K562 (cell line): ENCODE measurements at regions not wholly inside any gene's neighbourhood (a gene's known extent, or its start where the extent isn't known, plus 50 kb on each side); places are given as distances from the start of the nearest gene placed in this dataset.

Source experiments
- ATAC-seq: fragments of 200-7000 bp; cut with Tn5 transposase; 3 replicates; pipeline ENCODE4 v1.9.1; 2020; ENCODE audit warnings: moderate library complexity
- BruUV-seq: library from RNA; stranded (reverse); fragments of 400-500 nt; replicated peaks from 2 replicates; lab custom pipeline; 2021; lab: Mats Ljungman, UMichigan
- CTCF ChIA-PET: fragments of 300-600 bp; formaldehyde crosslinking; extraction: SDS; loops from one replicate; lab custom pipeline; 2021; ENCODE audit warnings: low intra/inter-chr PET ratio; lab: Yijun Ruan, JAX
- POLR2A ChIA-PET: fragments of 300-600, 350-650 bp; sonication (Branson Sonifier 250); formaldehyde crosslinking; extraction: SDS; loops from one replicate; lab custom pipeline; 2021; ENCODE audit warnings: antibody characterized with exemption, inconsistent platforms; lab: Yijun Ruan, JAX
- DNase-seq, 4 experiments: peaks; one replicate each; pipeline versions ENCODE4 v3.0.0 to v3.0.0-alpha.2; 2011 to 2018; ENCODE audit warnings: low spot score in 3 of 4, mixed read lengths in 3 of 4; ENCODE audit errors: extremely low read depth in 1 of 4
- FAIRE-seq: peaks from 2 replicates; lab custom pipeline; 2011; peaks lifted over from hg19 to GRCh38; lab: Jason Lieb, UNC
- H2AFZ ChIP-seq: 2 replicates; pipeline ENCODE4 v1.6.0; 2011; ENCODE audit warnings: low read depth, low read length, control low read depth, inconsistent platforms
- H3K27ac ChIP-seq: fragments of 200-600 bp; 3 replicates; pipeline ENCODE4 v1.8.0; 2011; ENCODE audit warnings: low read depth, mild to moderate bottlenecking, control low read depth, inconsistent platforms, low read length, moderate library complexity, mixed read lengths; ENCODE audit errors: extremely low read depth
- H3K27me3 ChIP-seq, 2 experiments: fragments of 300-600 bp in 1 of 2; 2 replicates in 1 of 2; 3 replicates in 1 of 2; pipeline versions ENCODE4 v1.6.0 to v1.8.0; 2011; ENCODE audit warnings: inconsistent platforms in 2 of 2, low read length in 2 of 2, mild to moderate bottlenecking in 1 of 2, mixed read lengths in 1 of 2, moderate library complexity in 1 of 2; ENCODE audit not compliant: control insufficient read depth in 2 of 2, insufficient read depth in 2 of 2
- H3K36me3 ChIP-seq: fragments of 300-600 bp; 3 replicates; pipeline ENCODE4 v1.8.0; 2011; ENCODE audit warnings: mild to moderate bottlenecking, low read length, inconsistent platforms; ENCODE audit not compliant: control insufficient read depth, insufficient read depth
- H3K4me1 ChIP-seq, 2 experiments: fragments of 200-600 bp in 1 of 2; replicated peaks in 1 of 2; 2 replicates in 1 of 2; 3 replicates in 1 of 2; pipeline versions ENCODE4 v1.5.1 to v1.8.0; 2011; ENCODE audit warnings: inconsistent platforms in 2 of 2, low read length in 2 of 2, mild to moderate bottlenecking in 1 of 2, mixed read lengths in 1 of 2, moderate library complexity in 1 of 2; ENCODE audit not compliant: control insufficient read depth in 2 of 2, insufficient read depth in 2 of 2
- H3K4me2 ChIP-seq: 2 replicates; pipeline ENCODE4 v1.6.1; 2011; ENCODE audit warnings: low read length, control low read depth, inconsistent platforms, mixed read lengths; ENCODE audit not compliant: insufficient read depth
- H3K4me3 ChIP-seq: fragments of 200-600 bp; sonication (generic), shearing (Covaris generic); 2 replicates; pipeline ENCODE4 v1.5.1; 2016; ENCODE audit warnings: control low read depth, inconsistent platforms
- H3K79me2 ChIP-seq: fragments of 200-600 bp; 3 replicates; pipeline ENCODE4 v1.8.0; 2011; ENCODE audit warnings: low read length, inconsistent platforms; ENCODE audit not compliant: control insufficient read depth, insufficient read depth
- H3K9ac ChIP-seq, 2 experiments: 2 replicates each; pipeline versions ENCODE4 v1.6.0 to v1.6.1; 2011; ENCODE audit warnings: low read depth in 2 of 2, low read length in 2 of 2, control low read depth in 1 of 2, inconsistent platforms in 1 of 2, mild to moderate bottlenecking in 1 of 2, mixed read lengths in 1 of 2; ENCODE audit not compliant: insufficient read depth in 1 of 2
- H3K9me1 ChIP-seq: one replicate; pipeline ENCODE4 v1.6.0; 2011; ENCODE audit warnings: inconsistent platforms, mild to moderate bottlenecking, low read length, moderate library complexity; ENCODE audit not compliant: control insufficient read depth, insufficient read depth
- H3K9me3 ChIP-seq: replicated peaks from 2 replicates; pipeline ENCODE4 v1.5.1; 2011; ENCODE audit warnings: low read depth, low read length, inconsistent platforms; ENCODE audit not compliant: control insufficient read depth, insufficient read depth
- H4K20me1 ChIP-seq: replicated peaks from 2 replicates; pipeline ENCODE4 v1.6.1; 2011; ENCODE audit warnings: low read length, inconsistent platforms, mixed read lengths; ENCODE audit not compliant: control insufficient read depth, insufficient read depth
- CBX8 ChIP-seq: fragments of 200-600 bp; sonication (generic); IDR thresholded peaks from 2 replicates; pipeline ENCODE4 v1.6.1; 2012; ENCODE audit warnings: borderline replicate concordance, mixed run types, low read depth, mild to moderate bottlenecking, moderate library complexity, mixed read lengths, low read length, control low read depth, inconsistent platforms; ENCODE audit not compliant: poor library complexity, severe bottlenecking; ENCODE audit errors: extremely low read depth
- CREBBP ChIP-seq: IDR thresholded peaks from one replicate; pipeline ENCODE4 v1.6.1; 2012; ENCODE audit warnings: low read depth, mild to moderate bottlenecking, control low read depth, inconsistent platforms, low read length
- CSDE1 ChIP-seq, 2 experiments: fragments of 450-650 bp; IDR thresholded peaks; 2 replicates each; pipeline ENCODE4 v1.6.1; 2016; ENCODE audit warnings: mild to moderate bottlenecking in 1 of 2
- FOXK1 ChIP-seq: sonication (generic); formaldehyde crosslinking; IDR thresholded peaks from 2 replicates; pipeline ENCODE4 v1.8.0; 2022; ENCODE audit warnings: missing genetic modification reagents, mild to moderate bottlenecking, borderline replicate concordance
- HLTF ChIP-seq: fragments of 450-650 bp; IDR thresholded peaks from 2 replicates; pipeline ENCODE4 v1.6.1; 2016
- HNRNPUL1 ChIP-seq: fragments of 200-400 bp; formaldehyde crosslinking; IDR thresholded peaks from 2 replicates; pipeline ENCODE4 v1.6.1; 2017; ENCODE audit warnings: low read length
- JUND ChIP-seq, 2 experiments: IDR thresholded peaks; 2 replicates in 1 of 2; 3 replicates in 1 of 2; pipeline ENCODE4 v1.6.1; 2011; ENCODE audit warnings: borderline replicate concordance in 2 of 2, low read depth in 2 of 2, low read length in 2 of 2, improper control_type of control experiment in 1 of 2, missing biosample characterization in 1 of 2, missing genetic modification characterization in 1 of 2, missing genetic modification reagents in 1 of 2
- KLF13 ChIP-seq: fragments of 450-650 bp; IDR thresholded peaks from 2 replicates; pipeline ENCODE4 v1.6.1; 2016; ENCODE audit warnings: missing genetic modification characterization, low read depth, mild to moderate bottlenecking, missing compliant biosample characterization, moderate library complexity, borderline replicate concordance
- MECOM ChIP-seq: fragments of 250-450 bp; sonication (Bioruptor Pico); IDR thresholded peaks from 2 replicates; pipeline ENCODE4 v1.8.0; 2022; ENCODE audit warnings: inconsistent platforms
- PHF8 ChIP-seq: fragments of 200-600 bp; sonication (generic); IDR thresholded peaks from 2 replicates; pipeline ENCODE4 v1.6.1; 2012; ENCODE audit warnings: mixed run types, mild to moderate bottlenecking, inconsistent platforms, low read length, moderate library complexity, borderline replicate concordance
- PTBP1 ChIP-seq: fragments of 200-400 bp; formaldehyde crosslinking; IDR thresholded peaks from 2 replicates; pipeline ENCODE4 v1.6.1; 2017; ENCODE audit warnings: low read depth, low read length
- SRSF1 ChIP-seq: fragments of 200-400 bp; formaldehyde crosslinking; IDR thresholded peaks from 2 replicates; pipeline ENCODE4 v1.6.1; 2017; ENCODE audit warnings: mild to moderate bottlenecking, low read depth, low read length, moderate library complexity
- TRIM28 ChIP-seq: fragments of 450-650 bp; IDR thresholded peaks from 2 replicates; pipeline ENCODE4 v1.6.1; 2017
- ZBTB2 ChIP-seq: fragments of 450-650 bp; IDR thresholded peaks from 2 replicates; pipeline ENCODE4 v1.6.1; 2016; ENCODE audit warnings: antibody characterized with exemption
- ZMIZ1 ChIP-seq, 2 experiments: fragments of 150-350 bp in 1 of 2; IDR thresholded peaks; 2 replicates each; pipeline ENCODE4 v1.6.1; 2012 to 2016; ENCODE audit warnings: low read depth in 2 of 2, low read length in 2 of 2, mild to moderate bottlenecking in 1 of 2, moderate library complexity in 1 of 2
- ZNF12 ChIP-seq: sonication (generic); formaldehyde crosslinking; IDR thresholded peaks from 2 replicates; pipeline ENCODE4 v1.4.0; 2020; ENCODE audit warnings: mild to moderate bottlenecking, missing genetic modification reagents
- ZNF146 ChIP-seq: IDR thresholded peaks from one replicate; pipeline ENCODE4 v1.6.1; 2018; ENCODE audit warnings: missing compliant biosample characterization; ENCODE audit not compliant: unreplicated experiment
- ZNF175 ChIP-seq: fragments of 200-800 bp; sonication (Bioruptor generic); IDR thresholded peaks from 2 replicates; pipeline ENCODE4 v1.6.1; 2016; ENCODE audit warnings: low read depth, mild to moderate bottlenecking, missing genetic modification characterization, missing compliant biosample characterization
- ZNF76 ChIP-seq: fragments of 250-450 bp; sonication (Bioruptor Pico); IDR thresholded peaks from 2 replicates; pipeline ENCODE4 v1.4.0; 2020; ENCODE audit warnings: mild to moderate bottlenecking, moderate library complexity, borderline replicate concordance
- WGBS: fragments of 100-300 bp; shearing (Covaris generic); methylation state at CpG from one replicate; pipeline ENCODE4 v1.1.6; 2016; ENCODE audit warnings: low coverage, mixed read lengths; ENCODE audit not compliant: insufficient coverage; ENCODE audit errors: missing lambda C conversion rate; 5-methylcytosine and 5-hydroxymethylcytosine counted together
- in situ Hi-C: fragments of 300-500 bp; cut with MboI; formaldehyde crosslinking; loops from 4 replicates; pipeline ENCODE4 v1.15.0; 2018; ENCODE audit warnings: inconsistent platforms, mixed read lengths
- intact Hi-C: fragments of 100-400 bp; cut with micrococcal nuclease; formaldehyde crosslinking; loops from 2 replicates; pipeline ENCODE4 v1.14.2; 2022

DNA sequence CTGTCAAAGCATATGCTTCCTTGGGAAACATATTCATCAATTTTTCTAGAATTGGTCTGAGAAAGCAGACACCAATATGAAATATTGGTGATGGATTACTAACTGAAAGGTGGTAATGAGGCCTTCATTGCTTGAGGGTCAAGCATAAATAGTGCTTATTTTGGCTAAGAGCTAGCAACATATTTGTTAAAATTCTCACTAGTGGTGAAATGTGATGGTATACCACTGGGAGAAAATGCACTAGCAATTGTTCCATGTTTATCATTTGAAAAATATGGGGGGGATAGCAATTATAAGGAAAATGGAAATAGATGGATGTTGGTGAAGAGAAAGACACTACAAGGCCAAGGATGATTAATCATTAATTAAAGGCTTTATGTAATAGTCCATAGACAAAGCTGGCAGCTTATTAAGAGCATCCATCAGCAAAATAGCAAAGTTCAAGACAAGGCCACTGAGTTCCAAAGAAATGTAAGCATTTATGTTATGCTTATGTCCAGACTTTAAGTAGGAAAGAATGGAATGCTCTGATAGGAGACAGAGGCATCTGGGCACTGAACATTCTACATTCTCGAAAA is 253.7 kb upstream of the PRDM9 start:
- intact Hi-C loops, result no loop called here
- no peaks in the 10 kb centered on the region for H3K27me3 ChIP-seq
- H3K9ac ChIP-seq, result no peak overlapping the region
- H2AFZ ChIP-seq, result no peak overlapping the region
- in situ Hi-C loops, result no loop called here
- ChIA-PET POLR2A (no interaction called here), CTCF (no interaction called here)
- no peak overlapping the region for H3K27ac ChIP-seq
- FAIRE-seq, result no peak
- H3K4me2 ChIP-seq, result no peak overlapping the region
- BruUV-seq, result no TSS peak
- H4K20me1 ChIP-seq, result no peaks in the 10 kb centered on the region
- no peaks in the 10 kb centered on the region for H3K79me2 ChIP-seq
- no peak for DNase-seq
- no peaks in the 10 kb centered on the region for H3K4me1 ChIP-seq
- no peaks in the 10 kb centered on the region for H3K9me1 ChIP-seq
- no peak overlapping the region for H3K4me3 ChIP-seq
- H3K9me3 ChIP-seq, result peaks cover 2% of the 10 kb centered on the region; the same call in 1 of the 2 replicates
- ATAC-seq, result no peak
- no peaks in the 10 kb centered on the region for H3K36me3 ChIP-seq
- WGBS, result 0% methylated on average over 1 of the region's 1 CpG
- TF ChIP-seq ZBTB2 (no peak), ZMIZ1 (IDR thresholded peaks at IDR 0.05; ENCODE audit: low read depth in 2 of 2, low read length in 2 of 2) (no peak), HLTF (no peak), ZNF175 (CRISPR knock-in tag) (no peak), ZNF12 (CRISPR knock-in tag) (no peak), JUND (IDR thresholded peaks at IDR 0.05; ENCODE audit: borderline replicate concordance, low read depth, low read length) (no peak), JUND (tag; IDR thresholded peaks at IDR 0.05; ENCODE audit: borderline replicate concordance, low read depth, low read length) (no peak), TRIM28 (no peak), PHF8 (no peak), ZNF146 (CRISPR knock-in tag) (no peak), CSDE1 (IDR thresholded peaks at IDR 0.05) (no peak), ZNF76 (CRISPR knock-in tag) (no peak), FOXK1 (no peak), SRSF1 (no peak), PTBP1 (no peak), CREBBP (no peak), CBX8 (no peak), MECOM (CRISPR knock-in tag) (no peak), HNRNPUL1 (no peak), KLF13 (tag) (no peak)
